ENCODE measurements at regions not wholly inside any gene's neighbourhood (a gene's known extent, or its start where the extent isn't known, plus 50 kb on each side); places are given as distances from the start of the nearest gene placed in this dataset.

DNA sequence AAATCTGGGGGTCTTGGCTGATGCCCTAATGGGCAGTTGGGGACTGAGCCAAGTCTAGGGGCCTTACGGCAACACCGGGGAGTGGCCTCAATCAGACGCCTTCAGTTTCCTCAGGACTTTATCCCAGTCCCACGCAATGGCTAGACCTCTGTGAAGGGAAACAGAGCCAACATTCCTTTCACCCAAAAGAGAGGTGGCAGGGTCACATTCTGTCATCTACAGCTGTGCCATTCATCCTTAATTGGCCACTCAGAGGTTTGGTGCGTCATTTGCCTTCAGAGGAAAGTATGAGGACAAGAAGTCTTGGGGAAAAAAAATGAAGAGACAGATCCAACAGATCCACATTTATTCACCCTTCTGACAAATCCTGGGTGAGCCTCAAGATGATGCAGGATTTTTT lies 166.9 kb upstream of the AVPR1A start:
- no peak for DNase-seq

DNA sequence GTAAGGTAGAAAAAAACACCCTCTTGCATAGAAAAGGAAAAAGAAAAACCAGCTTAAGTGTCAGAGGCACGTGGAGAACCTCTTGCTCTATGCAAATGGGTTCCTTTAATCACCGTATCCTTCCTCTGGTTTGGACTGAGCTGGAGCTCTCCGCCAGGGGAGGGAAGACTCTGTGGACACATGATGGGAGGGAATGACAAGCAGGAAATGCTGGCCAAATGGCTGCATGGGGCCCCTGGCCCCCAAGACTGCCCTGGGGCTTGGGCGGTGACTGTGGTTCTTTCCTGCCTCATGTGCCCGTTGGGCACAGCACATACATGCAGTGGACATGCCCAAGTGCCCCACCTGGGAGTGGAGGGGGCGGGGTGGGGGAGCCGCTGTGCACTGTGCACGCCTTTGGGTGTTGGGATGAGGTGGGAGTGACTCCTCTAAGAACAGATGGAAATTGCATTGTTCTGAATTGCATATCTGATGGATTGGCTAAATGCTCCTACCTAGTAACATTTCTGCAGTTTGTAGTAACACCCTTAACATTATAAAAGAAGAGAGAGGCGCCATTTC lies 166.4 kb upstream of the AVPR1A start:
- no peak for DNase-seq

DNA sequence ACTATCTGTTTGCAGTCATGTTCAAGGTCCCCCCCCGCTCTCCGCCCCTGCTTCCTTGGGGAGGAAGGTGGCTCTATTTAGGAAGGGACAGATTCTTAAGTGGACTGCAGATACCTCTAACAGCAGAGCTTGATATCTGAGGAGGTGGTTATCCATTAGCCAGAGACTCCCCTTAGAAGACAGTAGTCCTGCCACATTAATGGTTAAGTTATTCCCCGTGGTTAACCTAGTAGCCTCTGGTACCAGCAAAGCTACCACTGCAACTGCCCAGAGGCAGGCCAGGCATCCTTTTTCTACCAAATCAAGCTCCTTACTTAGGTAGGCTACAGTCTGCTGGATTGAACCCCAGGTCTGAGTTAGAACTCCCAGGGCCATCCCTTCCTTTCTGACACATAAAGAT lies 162.1 kb upstream of the AVPR1A start:
- no peak for DNase-seq

DNA sequence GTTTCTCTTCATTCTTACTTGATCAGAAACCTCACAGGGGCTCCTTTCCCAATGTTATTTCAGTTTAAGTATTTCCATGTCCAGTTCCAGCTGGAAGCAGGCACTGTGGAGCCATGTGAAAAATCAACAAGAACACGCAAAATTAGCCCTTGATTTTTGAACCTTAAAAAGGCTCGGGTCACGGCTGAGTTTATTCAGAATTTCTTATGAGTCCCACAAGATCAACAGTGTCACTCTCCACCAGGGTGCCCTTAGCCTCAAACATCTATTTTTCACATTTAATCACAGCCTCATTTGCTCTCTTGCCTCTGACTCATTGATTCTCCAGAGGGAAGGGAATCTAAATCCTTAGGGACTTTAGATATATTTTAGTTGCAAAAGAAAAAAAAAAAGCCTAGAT lies 157.7 kb upstream of the AVPR1A start:
- no peak for DNase-seq

DNA sequence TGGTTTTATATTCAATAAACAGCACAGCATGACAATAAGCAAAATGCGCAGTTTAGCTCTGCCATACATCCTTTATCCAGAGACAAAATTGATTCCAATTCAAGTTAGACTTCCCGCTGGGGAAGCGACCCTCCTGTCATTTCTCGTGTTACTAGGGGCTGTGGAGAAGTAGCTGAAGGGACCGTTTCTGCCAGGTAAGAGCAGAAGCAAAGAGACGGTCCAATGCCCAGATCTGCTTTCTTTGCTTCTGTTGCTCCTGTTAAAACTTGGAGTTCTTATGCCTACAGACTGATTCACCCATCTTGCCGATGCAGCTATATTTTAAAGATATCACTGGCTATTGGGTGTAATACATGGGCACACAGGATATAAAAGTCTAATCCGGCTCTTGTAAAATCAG lies 156.8 kb upstream of the AVPR1A start:
- no peak for DNase-seq

GRCh38 chr12:63305901-63306875 lies 155.2 kb upstream of the AVPR1A start:
- no peak for DNase-seq

DNA sequence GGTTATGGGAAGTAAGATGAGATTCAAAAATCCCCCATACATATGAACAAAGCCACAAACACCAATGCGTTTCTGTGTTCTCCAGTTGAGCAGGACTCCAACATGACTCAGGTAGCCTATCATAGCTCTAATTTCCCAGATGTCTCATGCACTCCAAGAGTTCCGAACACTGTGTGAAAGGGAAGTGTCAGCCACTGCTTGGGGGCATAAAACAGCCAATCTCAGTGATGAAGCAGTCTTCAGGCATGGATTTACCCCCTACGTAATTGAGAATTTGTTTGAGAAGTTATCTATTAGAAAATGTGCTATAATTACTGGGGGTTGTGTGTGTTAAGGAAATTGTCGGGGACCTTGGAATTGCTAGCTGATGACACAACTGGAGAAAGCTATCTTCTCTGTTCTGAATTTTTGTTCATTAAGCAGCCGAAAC lies 153.9 kb upstream of the AVPR1A start:
- no peak for DNase-seq

DNA sequence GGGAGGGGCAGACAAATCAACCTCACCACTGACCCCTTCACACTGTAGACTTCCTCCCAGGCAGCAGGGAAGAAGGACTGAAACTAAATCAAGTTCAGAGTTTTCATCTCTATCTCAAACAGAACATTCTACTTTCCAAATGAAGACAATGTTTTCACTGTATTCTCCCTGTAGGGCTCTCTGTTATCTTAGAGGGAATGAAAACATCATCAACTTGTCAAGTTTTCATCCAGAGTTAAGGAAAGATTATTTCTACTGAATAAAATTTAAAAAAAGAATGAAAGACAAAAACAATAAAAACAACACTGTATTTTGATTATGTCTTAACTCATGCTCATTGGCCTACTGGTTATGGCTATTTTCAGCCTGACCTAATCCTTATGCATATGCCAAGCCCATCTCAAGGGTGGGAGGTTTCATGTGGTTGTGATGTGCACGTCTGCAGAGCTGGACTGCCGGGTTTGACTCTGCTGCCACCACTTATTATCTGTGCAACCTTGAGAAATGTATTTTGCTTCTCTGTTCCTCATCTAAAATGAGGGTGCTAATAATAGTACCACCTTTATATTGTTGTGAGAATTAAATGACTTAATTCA lies 152.0 kb upstream of the AVPR1A start:
- DNase-seq = no peak

- DNase-seq = no peak
Measured at GRCh38 chr12:63302269-63302940, 151.4 kb upstream of the AVPR1A start.

DNA sequence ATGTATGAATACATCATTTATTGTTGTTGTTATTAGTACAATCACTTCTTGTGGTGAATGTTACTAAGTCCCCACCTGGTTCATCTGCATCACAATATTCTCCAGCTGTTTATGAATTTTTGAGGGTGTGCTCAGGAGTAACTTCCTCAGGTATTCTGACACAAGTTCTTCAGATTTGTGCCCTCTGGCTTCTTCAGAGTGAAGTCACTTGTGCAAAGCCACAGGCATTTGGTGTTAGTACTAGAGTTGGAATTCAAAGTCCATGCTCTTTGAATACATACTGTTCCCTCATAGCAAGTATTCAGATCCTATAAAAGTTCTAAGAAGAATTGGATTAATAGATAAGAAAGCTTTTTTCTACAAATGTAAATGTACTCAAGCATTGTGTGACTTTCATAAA lies 150.3 kb upstream of the AVPR1A start:
- DNase-seq = no peak

GRCh38 chr12:63298386-63298930 lies 147.5 kb upstream of the AVPR1A start:
- DNase-seq = no peak

- DNase-seq = no peak
Measured at GRCh38 chr12:63294327-63294632, 143.3 kb upstream of the AVPR1A start.

DNA sequence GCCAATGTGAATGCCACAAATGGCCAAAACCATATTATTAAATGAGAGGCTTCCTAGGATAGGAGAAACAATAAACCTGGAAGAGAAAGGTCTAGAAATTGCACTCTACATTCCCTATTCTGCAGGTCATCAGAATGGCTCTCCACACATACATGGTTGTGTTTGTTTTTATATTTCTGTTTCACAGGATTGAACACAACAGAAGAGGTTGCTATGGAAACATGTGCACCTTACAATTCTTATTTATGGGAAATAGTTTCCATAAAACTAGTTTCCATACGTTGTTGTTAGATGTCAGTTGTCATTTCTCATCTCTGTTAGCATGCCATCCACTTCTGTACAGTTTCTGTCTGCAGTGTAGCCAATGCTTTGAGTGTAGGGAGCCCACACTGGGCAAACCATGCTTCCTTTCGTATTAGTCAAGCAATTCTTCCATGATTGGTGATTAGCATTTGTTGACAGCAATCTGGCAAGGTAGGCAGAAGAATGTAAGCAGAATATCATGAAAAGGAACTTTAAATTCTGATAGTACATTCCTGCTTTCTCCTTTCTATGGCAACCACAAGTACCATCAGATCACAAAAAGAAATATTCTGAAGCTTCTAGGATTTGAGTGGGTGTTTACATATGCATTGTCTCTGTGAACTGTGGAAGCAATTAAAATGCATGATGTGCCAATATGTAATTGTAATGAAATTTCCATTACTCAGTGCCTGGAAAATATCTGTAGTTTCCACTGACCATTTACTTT lies 141.6 kb upstream of the AVPR1A start:
- DNase-seq = no peak

DNA sequence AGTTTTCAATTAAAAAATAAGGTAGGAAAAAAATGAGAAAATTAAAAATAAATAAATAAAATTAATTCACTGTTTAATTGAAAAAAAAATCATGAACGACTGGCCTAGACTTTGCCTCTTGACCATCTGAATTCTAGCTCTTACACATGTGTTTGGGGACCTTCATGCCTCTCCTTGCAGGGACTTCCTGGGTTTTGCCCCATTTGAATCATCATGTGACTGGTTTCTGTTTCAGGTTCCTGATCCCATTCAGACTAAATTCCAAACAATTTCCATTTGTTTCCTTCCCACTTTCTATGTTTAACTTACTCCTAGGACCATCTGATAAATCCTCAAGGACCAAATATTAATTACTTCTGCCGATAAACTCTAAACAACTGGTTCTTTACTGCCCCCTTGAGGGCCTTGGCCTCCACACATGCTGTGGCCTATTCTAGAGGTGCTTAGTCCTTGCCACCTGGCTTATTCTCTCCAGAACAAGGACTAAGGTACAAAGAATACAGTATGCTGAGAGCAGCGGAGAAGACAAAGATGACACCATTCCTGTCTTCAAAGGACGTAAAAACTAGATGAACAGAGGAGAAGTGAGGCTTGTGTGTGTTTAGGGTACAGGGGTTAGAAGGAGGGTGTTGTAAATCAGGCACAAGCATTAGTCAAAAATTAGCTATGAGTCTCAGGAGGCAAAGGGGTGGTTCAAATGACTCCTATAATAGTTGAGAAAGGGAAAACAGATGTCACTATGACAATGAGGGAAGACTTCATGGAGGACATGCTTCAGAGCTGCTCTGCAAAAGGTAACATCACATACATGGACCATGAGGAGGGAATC lies 125.8 kb upstream of the AVPR1A start:
- no peak for DNase-seq

GRCh38 chr12:63266988-63267387 lies 116.0 kb upstream of the AVPR1A start:
- no peak for DNase-seq

DNA sequence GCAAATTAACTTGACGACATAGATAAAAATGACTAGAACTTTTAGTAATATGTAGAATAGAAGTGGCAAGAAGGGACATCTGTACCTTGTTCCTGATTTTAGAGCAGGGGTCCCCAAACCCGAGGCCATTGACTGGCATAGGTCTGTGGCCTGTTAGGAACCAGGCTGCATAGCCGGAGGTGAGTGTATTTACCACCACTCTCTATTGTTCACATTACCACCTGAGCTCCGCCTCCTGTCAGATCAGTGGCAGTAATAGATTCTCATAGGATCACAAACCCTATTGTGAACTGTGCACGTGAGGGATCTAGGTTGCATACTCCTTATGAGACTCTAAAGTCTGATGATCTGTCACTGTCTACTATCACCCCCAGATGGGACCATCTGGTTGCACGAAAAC lies 113.6 kb upstream of the AVPR1A start:
- DNase-seq = no peak

GRCh38 chr12:63250486-63250885 lies 99.5 kb upstream of the AVPR1A start:
- DNase-seq = no peak

- no peak for DNase-seq
Measured at GRCh38 chr12:63238892-63239291, 87.9 kb upstream of the AVPR1A start.

GRCh38 chr12:63232896-63233295 lies 81.9 kb upstream of the AVPR1A start:
- DNase-seq = no peak

GRCh38 chr12:63228853-63229252 lies 77.9 kb upstream of the AVPR1A start:
- DNase-seq = no peak

GRCh38 chr12:63226792-63227463 lies 75.9 kb upstream of the AVPR1A start:
- DNase-seq = no peak
